GM12878 (cell line): ENCODE measurements at regions not wholly inside any gene's neighbourhood (a gene's known extent, or its start where the extent isn't known, plus 50 kb on each side); places are given as distances from the start of the nearest gene placed in this dataset.

Source experiments
- ATAC-seq: fragments of 200-7000 bp; cut with Tn5 transposase; 3 replicates; pipeline ENCODE4 v1.9.1; 2020; ENCODE audit warnings: mild to moderate bottlenecking, moderate library complexity
- BruUV-seq: library from RNA; stranded (reverse); fragments of 400-500 nt; replicated peaks from 2 replicates; lab custom pipeline; 2021; lab: Mats Ljungman, UMichigan
- CTCF ChIA-PET: fragments of 300-600 bp; sonication (Branson Sonifier 250); formaldehyde crosslinking; extraction: SDS; loops from one replicate; lab custom pipeline; 2021; ENCODE audit warnings: inconsistent platforms; lab: Yijun Ruan, JAX
- POLR2A ChIA-PET: fragments of 350-600 bp; formaldehyde crosslinking; extraction: SDS; loops from one replicate; lab custom pipeline; 2021; ENCODE audit warnings: inconsistent platforms; lab: Charles Lee
- RAD21 ChIA-PET: fragments of 300-600 bp; sonication (Branson Sonifier 250); formaldehyde crosslinking; loops from one replicate; lab custom pipeline; 2023; ENCODE audit warnings: antibody characterized with exemption; ENCODE audit not compliant: unreplicated experiment; lab: Charles Lee
- SMC1A ChIA-PET: fragments of 300-600 bp; sonication (Branson Sonifier 250); formaldehyde crosslinking; loops from one replicate; lab custom pipeline; 2023; ENCODE audit not compliant: unreplicated experiment, uncharacterized antibody; lab: Charles Lee
- DNase-seq: peaks from one replicate; pipeline ENCODE4 v3.0.0-alpha.2; 2011; ENCODE audit warnings: low read depth, low spot score
- FAIRE-seq: peaks from 3 replicates; lab custom pipeline; 2011; peaks lifted over from hg19 to GRCh38; lab: Jason Lieb, UNC
- H2AFZ ChIP-seq: 2 replicates; pipeline ENCODE4 v1.6.0; 2011; ENCODE audit warnings: low read depth, low read length, control low read depth; ENCODE audit not compliant: control insufficient read depth
- H3K27ac ChIP-seq: 2 replicates; pipeline ENCODE4 v1.5.1; 2011; ENCODE audit warnings: control low read depth; ENCODE audit not compliant: control insufficient read depth, insufficient read depth
- H3K27me3 ChIP-seq, 2 experiments: replicated peaks in 1 of 2; 2 replicates each; pipeline versions ENCODE4 v1.6.0 to v1.6.1; 2011; ENCODE audit warnings: low read length in 1 of 2; ENCODE audit not compliant: control insufficient read depth in 2 of 2, insufficient read depth in 2 of 2
- H3K36me3 ChIP-seq, 2 experiments: 2 replicates each; pipeline ENCODE4 v1.5.1; 2011; ENCODE audit warnings: low read length in 1 of 2; ENCODE audit not compliant: control insufficient read depth in 2 of 2, insufficient read depth in 2 of 2
- H3K4me1 ChIP-seq: 2 replicates; pipeline ENCODE4 v1.6.1; 2011; ENCODE audit warnings: mild to moderate bottlenecking, low read length, moderate library complexity, mixed read lengths; ENCODE audit not compliant: control insufficient read depth, insufficient read depth
- H3K4me2 ChIP-seq: 2 replicates; pipeline ENCODE4 v1.6.0; 2011; ENCODE audit warnings: control low read depth; ENCODE audit not compliant: control insufficient read depth, insufficient read depth
- H3K4me3 ChIP-seq: fragments of 200-600 bp; sonication (generic); 2 replicates; pipeline ENCODE4 v1.5.1; 2016
- H3K79me2 ChIP-seq: 2 replicates; pipeline ENCODE4 v1.6.0; 2011; ENCODE audit warnings: low read length; ENCODE audit not compliant: control insufficient read depth, insufficient read depth
- H3K9ac ChIP-seq: 2 replicates; pipeline ENCODE4 v1.8.0; 2011; ENCODE audit warnings: low read length, control low read depth, mixed read lengths; ENCODE audit not compliant: control insufficient read depth, insufficient read depth
- H3K9me3 ChIP-seq: replicated peaks from 3 replicates; pipeline ENCODE4 v1.5.1; 2011; ENCODE audit warnings: mild to moderate bottlenecking, low read length; ENCODE audit not compliant: control insufficient read depth, insufficient read depth
- H4K20me1 ChIP-seq: 2 replicates; pipeline ENCODE4 v1.6.0; 2011; ENCODE audit not compliant: control insufficient read depth, insufficient read depth
- BACH1 ChIP-seq: fragments of 450-650 bp; IDR thresholded peaks from 2 replicates; pipeline ENCODE4 v1.6.1; 2017; ENCODE audit warnings: mild to moderate bottlenecking, borderline replicate concordance
- BCL11A ChIP-seq: IDR thresholded peaks from 2 replicates; pipeline ENCODE4 v1.6.1; 2011; ENCODE audit warnings: low read depth, low read length
- BCL3 ChIP-seq: IDR thresholded peaks from 2 replicates; pipeline ENCODE4 v1.6.1; 2011; ENCODE audit warnings: borderline replicate concordance, low read depth, mild to moderate bottlenecking, moderate library complexity, low read length; ENCODE audit not compliant: insufficient read depth, poor library complexity, severe bottlenecking
- CHD1 ChIP-seq: IDR thresholded peaks from 2 replicates; pipeline ENCODE4 v1.6.1; 2012; ENCODE audit warnings: low read depth, low read length, improper control_type of control experiment
- FOXM1 ChIP-seq: IDR thresholded peaks from 2 replicates; pipeline ENCODE4 v1.6.1; 2012; ENCODE audit warnings: low read depth, mild to moderate bottlenecking, inconsistent platforms, low read length, moderate library complexity
- HDGF ChIP-seq: fragments of 450-650 bp; IDR thresholded peaks from 2 replicates; pipeline ENCODE4 v1.6.1; 2016; ENCODE audit warnings: antibody characterized with exemption
- NKRF ChIP-seq: fragments of 450-650 bp; conservative IDR thresholded peaks from 2 replicates; pipeline ENCODE4 v1.6.1; 2017; ENCODE audit warnings: mild to moderate bottlenecking, moderate library complexity
- NR2F1 ChIP-seq: fragments of 450-650 bp; conservative IDR thresholded peaks from 2 replicates; pipeline ENCODE4 v1.6.1; 2017; ENCODE audit warnings: mild to moderate bottlenecking
- RBBP5 ChIP-seq: fragments of 200-600 bp; sonication (generic); conservative IDR thresholded peaks from 2 replicates; pipeline ENCODE4 v1.6.1; 2016
- RELA ChIP-seq: fragments of 450-650 bp; IDR thresholded peaks from 2 replicates; pipeline ENCODE4 v1.8.0; 2014; ENCODE audit warnings: borderline replicate concordance; ENCODE audit not compliant: partially characterized antibody
- RELB ChIP-seq: fragments of 450-650 bp; IDR thresholded peaks from 2 replicates; pipeline ENCODE4 v1.6.1; 2017; ENCODE audit warnings: low read depth, mild to moderate bottlenecking, moderate library complexity
- RFX5 ChIP-seq: IDR thresholded peaks from 2 replicates; pipeline ENCODE4 v1.6.1; 2011; ENCODE audit warnings: low read depth, low read length, improper control_type of control experiment
- RUNX3 ChIP-seq: IDR thresholded peaks from 2 replicates; pipeline ENCODE4 v1.6.1; 2012; ENCODE audit warnings: low read length, inconsistent platforms
- SMAD5 ChIP-seq: IDR thresholded peaks from 2 replicates; pipeline ENCODE4 v1.6.1; 2016; ENCODE audit warnings: antibody characterized with exemption, low read depth
- SMARCA5 ChIP-seq: fragments of 450-650 bp; IDR thresholded peaks from 2 replicates; pipeline ENCODE4 v1.6.1; 2017; ENCODE audit warnings: mild to moderate bottlenecking
- SREBF1 ChIP-seq: IDR thresholded peaks from 2 replicates; pipeline ENCODE4 v1.6.1; 2012; ENCODE audit warnings: mild to moderate bottlenecking, low read length
- STAT1 ChIP-seq: fragments of 450-650 bp; conservative IDR thresholded peaks from 2 replicates; pipeline ENCODE4 v1.6.1; 2014; ENCODE audit warnings: antibody characterized with exemption, mild to moderate bottlenecking
- TCF12 ChIP-seq: IDR thresholded peaks from 2 replicates; pipeline ENCODE4 v1.6.1; 2011; ENCODE audit warnings: low read depth, mild to moderate bottlenecking, low read length
- WRNIP1 ChIP-seq: IDR thresholded peaks from 2 replicates; pipeline ENCODE4 v1.6.1; 2011; ENCODE audit warnings: low read depth, low read length, improper control_type of control experiment, borderline replicate concordance
- ZBTB11 ChIP-seq: fragments of 450-650 bp; formaldehyde crosslinking; IDR thresholded peaks from 2 replicates; pipeline ENCODE4 v1.5.0; 2022; ENCODE audit warnings: mild to moderate bottlenecking, missing genetic modification characterization
- WGBS: methylation state at CpG from one replicate; pipeline ENCODE4 v1.1.6; 2016; ENCODE audit warnings: low lambda C conversion rate; ENCODE audit not compliant: insufficient replicate concordance, insufficient coverage; ENCODE audit errors: missing lambda C conversion rate; 5-methylcytosine and 5-hydroxymethylcytosine counted together
- in situ Hi-C: fragments of 300-500 bp; cut with MboI; formaldehyde crosslinking; loops from 9 replicates; pipeline ENCODE4 v1.14.3; 2018; ENCODE audit warnings: mixed read lengths
- intact Hi-C: fragments of 100-400 bp; cut with micrococcal nuclease; formaldehyde crosslinking; loops from one replicate; pipeline ENCODE4 v1.14.2; 2022; ENCODE audit not compliant: unreplicated experiment

- CTCF ChIA-PET: no interaction called here
- Histone ChIP-seq H3K4me3 (no peak overlapping the region), H3K4me1 (peaks cover 3% of the 10 kb centered on the region; the same call in 1 of the 2 replicates), H3K79me2 (no peaks in the 10 kb centered on the region), H4K20me1 (no peaks in the 10 kb centered on the region), H3K27ac (no peak overlapping the region), H3K4me2 (no peak overlapping the region), H3K36me3 (no peaks in the 10 kb centered on the region), H3K27me3 (no peaks in the 10 kb centered on the region; a peak in 1 of 4 replicates), H3K9ac (no peak overlapping the region), H2AFZ (no peak overlapping the region), H3K9me3 (no peaks in the 10 kb centered on the region)
- no peak for ATAC-seq
- BruUV-seq: no TSS peak
- no peak for DNase-seq
- TF ChIP-seq SREBF1 (no peak), RELA (no peak), TCF12 (no peak), RBBP5 (no peak), SMARCA5 (no peak), BCL3 (no peak), ZBTB11 (CRISPR knock-in tag) (no peak), HDGF (no peak), NKRF (no peak), WRNIP1 (no peak), NR2F1 (no peak), BACH1 (no peak), BCL11A (no peak), CHD1 (no peak), SMAD5 (no peak), STAT1 (no peak), RELB (no peak), FOXM1 (no peak), RUNX3 (no peak), RFX5 (no peak)
- FAIRE-seq: no peak
- SMC1A ChIA-PET: no interaction called here
- RAD21 ChIA-PET: no interaction called here
- WGBS: 60% methylated on average over 1 of the region's 1 CpG
- in situ Hi-C loops: no loop called here
- intact Hi-C loops: no loop called here
- POLR2A ChIA-PET: no interaction called here
Observed at GRCh38 chr12:65616022-65616421, 208.3 kb upstream of the HMGA2 start.
